B cell (primary cell): ENCODE measurements at regions not wholly inside any gene's neighbourhood (a gene's known extent, or its start where the extent isn't known, plus 50 kb on each side); places are given as distances from the start of the nearest gene placed in this dataset.

Experiments used
- ATAC-seq: fragments of 200-7000 bp; cut with Tn5 transposase; one replicate; pipeline ENCODE4 v1.10.0; 2021; ENCODE audit warnings: low read depth, mild to moderate bottlenecking, moderate number of reproducible peaks, moderate library complexity
- CTCF ChIA-PET: fragments of 350-600 bp; sonication (Branson Sonifier 250); formaldehyde crosslinking; loops from one replicate; lab custom pipeline; 2021; ENCODE audit warnings: antibody characterized with exemption, inconsistent platforms; lab: Charles Lee
- POLR2A ChIA-PET: fragments of 350-600 bp; sonication (Branson Sonifier 250); formaldehyde crosslinking; loops from one replicate; lab custom pipeline; 2021; ENCODE audit warnings: antibody characterized with exemption; lab: Charles Lee
- DNase-seq: peaks from one replicate; pipeline ENCODE4 v3.0.0; 2013
- H2AFZ ChIP-seq: 2 replicates; pipeline ENCODE4 v1.6.1; 2012; ENCODE audit warnings: mild to moderate bottlenecking, low read depth, low read length; ENCODE audit not compliant: insufficient read depth, poor library complexity, severe bottlenecking
- H3K27ac ChIP-seq, 2 donors: 1 replicate in 1 of 2; 2 replicates in 1 of 2; pipeline ENCODE4 v1.5.1; 2012 to 2013; ENCODE audit warnings: low read length in 2 of 2, mild to moderate bottlenecking in 2 of 2, moderate library complexity in 1 of 2
- H3K27me3 ChIP-seq, 4 experiments: fragments of 200-600 bp in 1 of 4; sonication (generic) in 1 of 4; replicated peaks in 1 of 4; 1 replicate in 2 of 4; 2 replicates in 2 of 4; pipeline versions ENCODE4 v1.6.1 to v1.7.0; 2013 to 2016; ENCODE audit warnings: low read length in 3 of 4, mild to moderate bottlenecking in 2 of 4, mixed read lengths in 1 of 4, moderate library complexity in 1 of 4; ENCODE audit not compliant: insufficient read depth in 4 of 4, control insufficient read depth in 3 of 4; ENCODE audit errors: control extremely low read depth in 1 of 4
- H3K36me3 ChIP-seq, 2 experiments: replicated peaks in 1 of 2; 1 replicate in 1 of 2; 2 replicates in 1 of 2; pipeline versions ENCODE4 v1.6.1 to v1.7.1; 2013; ENCODE audit warnings: low read length in 1 of 2; ENCODE audit not compliant: insufficient read depth in 2 of 2, control insufficient read depth in 1 of 2; ENCODE audit errors: control extremely low read depth in 1 of 2, extremely low read depth in 1 of 2
- H3K4me1 ChIP-seq, 2 donors: fragments of 200-600 bp in 1 of 2; sonication (generic) in 1 of 2; 1 replicate in 1 of 2; 2 replicates in 1 of 2; pipeline versions ENCODE4 v1.5.1 to v1.6.1; 2013 to 2017; ENCODE audit warnings: low read length in 2 of 2; ENCODE audit not compliant: control insufficient read depth in 2 of 2, insufficient read depth in 2 of 2
- H3K4me2 ChIP-seq: replicated peaks from 2 replicates; pipeline ENCODE3; 2012; ENCODE audit warnings: mild to moderate bottlenecking, low read depth, low read length; ENCODE audit not compliant: poor library complexity, severe bottlenecking
- H3K4me3 ChIP-seq, 5 experiments: fragments of 200-600 bp in 1 of 5; sonication (generic) in 1 of 5; 1 replicate in 3 of 5; 2 replicates in 2 of 5; pipeline versions ENCODE4 v1.5.1 to v1.7.0; 2011 to 2016; ENCODE audit warnings: low read length in 4 of 5, mild to moderate bottlenecking in 4 of 5, low read depth in 2 of 5, control low read depth in 1 of 5, moderate library complexity in 1 of 5; ENCODE audit not compliant: insufficient read depth in 1 of 5; ENCODE audit errors: control extremely low read depth in 1 of 5, extremely low read depth in 1 of 5
- H3K79me2 ChIP-seq: fragments of 200-600 bp; sonication (generic); one replicate; pipeline ENCODE4 v1.6.0; 2016; ENCODE audit warnings: low read length; ENCODE audit not compliant: control insufficient read depth, insufficient read depth
- H3K9ac ChIP-seq: fragments of 200-600 bp; sonication (generic); 2 replicates; pipeline ENCODE4 v1.6.1; 2017; ENCODE audit warnings: mild to moderate bottlenecking, low read length, moderate library complexity
- H3K9me3 ChIP-seq, 3 donors: one replicate each; pipeline versions ENCODE4 v1.6.1 to v1.7.1; 2013; ENCODE audit warnings: low read length in 2 of 3; ENCODE audit not compliant: control insufficient read depth in 2 of 3, insufficient read depth in 1 of 3; ENCODE audit errors: control extremely low read depth in 1 of 3
- H4K20me1 ChIP-seq: 2 replicates; pipeline ENCODE4 v1.6.0; 2012; ENCODE audit warnings: mild to moderate bottlenecking, low read length; ENCODE audit not compliant: insufficient read depth, control insufficient read depth, poor library complexity, severe bottlenecking
- H3K27ac Mint-ChIP-seq: one replicate; pipeline ENCODE4 v1.8.0; 2021; ENCODE audit warnings: mixed read lengths
- H3K27me3 Mint-ChIP-seq: one replicate; pipeline ENCODE4 v1.8.0; 2021; ENCODE audit warnings: mixed read lengths
- H3K4me1 Mint-ChIP-seq: one replicate; pipeline ENCODE4 v1.8.0; 2021; ENCODE audit warnings: mixed read lengths
- H3K4me3 Mint-ChIP-seq: one replicate; pipeline ENCODE4 v1.8.0; 2021; ENCODE audit warnings: mixed read lengths
- H3K9me3 Mint-ChIP-seq: one replicate; pipeline ENCODE4 v1.8.0; 2022; ENCODE audit warnings: mixed read lengths; ENCODE audit not compliant: insufficient read depth
- CTCF ChIP-seq: fragments of 200-600 bp; IDR thresholded peaks from one replicate; pipeline ENCODE4 v1.8.0; 2022; ENCODE audit warnings: antibody characterized with exemption, mild to moderate bottlenecking
- EZH2 ChIP-seq: IDR thresholded peaks from 2 replicates; pipeline ENCODE4 v1.6.1; 2012; ENCODE audit warnings: borderline replicate concordance, low read depth, mild to moderate bottlenecking, moderate library complexity, low read length; ENCODE audit not compliant: insufficient read depth, poor library complexity, severe bottlenecking
- WGBS: methylation state at CpG from one replicate; pipeline ENCODE4 v1.1.5; 2013; ENCODE audit warnings: missing lambda C conversion rate; ENCODE audit not compliant: insufficient coverage; 5-methylcytosine and 5-hydroxymethylcytosine counted together
- intact Hi-C: fragments of 100-400 bp; cut with micrococcal nuclease; formaldehyde crosslinking; loops from one replicate; pipeline ENCODE4 v1.10.0; 2022

DNA sequence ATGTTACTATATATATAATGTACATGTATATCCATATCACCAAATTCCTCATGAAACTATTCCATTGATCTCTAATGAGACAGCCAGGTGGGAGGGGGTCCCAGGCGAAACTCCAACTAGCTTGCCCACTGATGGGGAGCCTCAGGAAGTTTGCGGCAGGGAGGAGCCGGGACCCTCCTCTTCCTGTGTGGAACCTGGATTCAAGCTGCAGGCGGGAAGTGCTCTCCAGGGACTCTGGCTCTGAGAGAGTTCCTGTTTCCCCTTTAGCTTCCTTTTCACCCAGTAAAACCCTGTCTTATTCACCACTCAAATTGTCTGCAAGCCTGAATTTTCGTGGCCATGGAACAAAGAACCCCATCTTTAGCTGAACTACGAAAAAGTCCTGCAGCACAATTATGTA, 152.2 kb downstream of the OPN5 start:
- Histone ChIP-seq H3K79me2 (no peaks in the 10 kb centered on the region), H2AFZ (no peak overlapping the region)
- CTCF ChIA-PET = no interaction called here

GRCh38 chr6:47932575-47932974, 150.7 kb downstream of the OPN5 start:
- no peak overlapping the region for H3K27ac Mint-ChIP-seq
- ChIA-PET CTCF (no interaction called here), POLR2A (no interaction called here)
- H3K4me2 ChIP-seq = no peak overlapping the region
- H3K9me3 ChIP-seq = peaks cover 0 to 4% (median 0%) of the 10 kb centered on the region in 3 donors
- H3K4me1 ChIP-seq = no peaks in the 10 kb centered on the region
- H3K9ac ChIP-seq = no peak overlapping the region
- H4K20me1 ChIP-seq = no peaks in the 10 kb centered on the region
- TF ChIP-seq CTCF (no peak), EZH2 (no peak)
- no peak overlapping the region for H3K4me3 ChIP-seq
- ATAC-seq (no peak), DNase-seq (no peak)
- intact Hi-C loops = no loop called here
- no peaks in the 10 kb centered on the region for H3K9me3 Mint-ChIP-seq
- H3K4me3 Mint-ChIP-seq = no peak overlapping the region
- no peaks in the 10 kb centered on the region for H3K27me3 ChIP-seq
- no peak overlapping the region for H2AFZ ChIP-seq
- H3K27me3 Mint-ChIP-seq = no peaks in the 10 kb centered on the region
- no peak overlapping the region for H3K27ac ChIP-seq
- no peaks in the 10 kb centered on the region for H3K36me3 ChIP-seq
- no peaks in the 10 kb centered on the region for H3K79me2 ChIP-seq
- H3K4me1 Mint-ChIP-seq = no peaks in the 10 kb centered on the region
- 90% methylated on average over 2 of the region's 4 CpGs for WGBS

More for the DNA sequence above, 152.2 kb downstream of the OPN5 start:
- POLR2A ChIA-PET = no interaction called here
- Histone ChIP-seq H3K27ac (no peak overlapping the region), H3K27me3 (no peaks in the 10 kb centered on the region), H3K4me2 (no peak overlapping the region), H4K20me1 (no peaks in the 10 kb centered on the region), H3K4me3 (no peak overlapping the region), H3K36me3 (no peaks in the 10 kb centered on the region), H3K9ac (no peak overlapping the region), H3K9me3 (peaks cover 0 to 4% (median 0%) of the 10 kb centered on the region in 3 donors), H3K4me1 (no peaks in the 10 kb centered on the region)
- no peak overlapping the region for H3K4me3 Mint-ChIP-seq
- no peaks in the 10 kb centered on the region for H3K27me3 Mint-ChIP-seq
- H3K9me3 Mint-ChIP-seq = no peaks in the 10 kb centered on the region
- ATAC-seq (no peak), DNase-seq (no peak)
- TF ChIP-seq CTCF (no peak), EZH2 (no peak)
- no peak overlapping the region for H3K27ac Mint-ChIP-seq
- intact Hi-C loops = no loop called here
- WGBS = 8% methylated on average over 2 of the region's 6 CpGs
- no peaks in the 10 kb centered on the region for H3K4me1 Mint-ChIP-seq
